ENCODE measurements at regions not wholly inside any gene's neighbourhood (a gene's known extent, or its start where the extent isn't known, plus 50 kb on each side); places are given as distances from the start of the nearest gene placed in this dataset.

DNA sequence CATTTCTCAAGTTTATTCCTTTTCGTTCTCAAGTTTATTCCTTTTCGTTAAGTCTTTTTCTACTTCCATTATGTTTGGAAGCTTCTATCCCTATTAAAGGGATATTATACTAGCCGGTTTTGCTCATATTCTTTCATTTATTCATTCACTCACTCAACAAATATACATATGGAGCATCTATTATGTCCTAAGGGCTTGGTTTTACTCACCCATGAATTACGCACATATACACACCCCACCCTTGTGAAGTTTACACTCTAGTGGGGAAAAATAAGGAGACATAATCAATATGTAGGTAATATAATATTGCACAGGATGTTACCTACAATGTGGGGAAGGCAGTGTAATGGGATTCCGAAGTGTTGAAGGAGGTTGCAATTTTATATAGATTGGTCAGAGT lies 90.5 kb downstream of the ACTL7B start:
- H3K4me3 ChIP-seq (ENCODE audit: low read depth, low read length), result no peak overlapping the region
- TF ChIP-seq, protein P1, sequence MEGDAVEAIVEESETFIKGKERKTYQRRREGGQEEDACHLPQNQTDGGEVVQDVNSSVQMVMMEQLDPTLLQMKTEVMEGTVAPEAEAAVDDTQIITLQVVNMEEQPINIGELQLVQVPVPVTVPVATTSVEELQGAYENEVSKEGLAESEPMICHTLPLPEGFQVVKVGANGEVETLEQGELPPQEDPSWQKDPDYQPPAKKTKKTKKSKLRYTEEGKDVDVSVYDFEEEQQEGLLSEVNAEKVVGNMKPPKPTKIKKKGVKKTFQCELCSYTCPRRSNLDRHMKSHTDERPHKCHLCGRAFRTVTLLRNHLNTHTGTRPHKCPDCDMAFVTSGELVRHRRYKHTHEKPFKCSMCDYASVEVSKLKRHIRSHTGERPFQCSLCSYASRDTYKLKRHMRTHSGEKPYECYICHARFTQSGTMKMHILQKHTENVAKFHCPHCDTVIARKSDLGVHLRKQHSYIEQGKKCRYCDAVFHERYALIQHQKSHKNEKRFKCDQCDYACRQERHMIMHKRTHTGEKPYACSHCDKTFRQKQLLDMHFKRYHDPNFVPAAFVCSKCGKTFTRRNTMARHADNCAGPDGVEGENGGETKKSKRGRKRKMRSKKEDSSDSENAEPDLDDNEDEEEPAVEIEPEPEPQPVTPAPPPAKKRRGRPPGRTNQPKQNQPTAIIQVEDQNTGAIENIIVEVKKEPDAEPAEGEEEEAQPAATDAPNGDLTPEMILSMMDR (IDR thresholded peaks at IDR 0.05; ENCODE audit: insufficient read depth, low read depth, low read length, missing control alignments), result no peak
- DNase-seq (ENCODE audit: low read depth), result no peak

DNA sequence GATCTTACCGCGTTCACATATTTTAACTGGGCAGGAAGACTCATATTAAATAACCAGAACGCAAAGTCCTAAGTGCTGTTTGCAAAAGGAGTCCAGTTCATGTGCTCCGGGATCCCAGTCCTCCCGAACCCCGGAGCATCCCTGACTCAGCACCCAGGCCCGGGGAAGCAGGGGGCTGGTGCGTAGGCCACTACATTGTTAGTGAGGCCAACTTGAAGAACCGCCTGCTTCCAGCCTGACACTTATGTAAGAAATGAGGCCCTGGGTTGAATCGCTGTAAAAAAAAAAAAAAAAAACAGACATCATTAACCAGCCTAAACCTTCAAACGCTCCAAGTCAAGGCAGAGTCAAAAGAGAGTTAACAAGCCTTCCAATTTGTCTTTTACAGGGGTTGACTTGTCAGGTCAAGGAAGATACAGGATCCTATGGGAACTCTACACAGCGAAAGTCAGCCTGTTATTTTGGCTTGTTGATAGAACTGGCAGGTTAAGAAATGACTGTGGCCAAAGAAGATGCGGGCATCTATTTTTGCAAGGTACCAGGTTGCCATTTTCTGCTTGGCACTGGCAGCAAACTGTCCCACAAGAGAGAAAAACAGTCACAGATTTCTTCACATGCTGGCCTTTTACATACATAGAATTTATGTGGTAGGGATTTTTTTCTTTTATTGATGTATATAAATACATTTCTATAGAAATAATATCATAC lies 93.3 kb downstream of the ACTL7B start:
- TF ChIP-seq, protein P1 (IDR thresholded peaks at IDR 0.05; ENCODE audit: insufficient read depth, low read depth, low read length, missing control alignments), result no peak
- H3K4me3 ChIP-seq (ENCODE audit: low read depth, low read length), result no peak overlapping the region
- no peak for DNase-seq (ENCODE audit: low read depth)

DNA sequence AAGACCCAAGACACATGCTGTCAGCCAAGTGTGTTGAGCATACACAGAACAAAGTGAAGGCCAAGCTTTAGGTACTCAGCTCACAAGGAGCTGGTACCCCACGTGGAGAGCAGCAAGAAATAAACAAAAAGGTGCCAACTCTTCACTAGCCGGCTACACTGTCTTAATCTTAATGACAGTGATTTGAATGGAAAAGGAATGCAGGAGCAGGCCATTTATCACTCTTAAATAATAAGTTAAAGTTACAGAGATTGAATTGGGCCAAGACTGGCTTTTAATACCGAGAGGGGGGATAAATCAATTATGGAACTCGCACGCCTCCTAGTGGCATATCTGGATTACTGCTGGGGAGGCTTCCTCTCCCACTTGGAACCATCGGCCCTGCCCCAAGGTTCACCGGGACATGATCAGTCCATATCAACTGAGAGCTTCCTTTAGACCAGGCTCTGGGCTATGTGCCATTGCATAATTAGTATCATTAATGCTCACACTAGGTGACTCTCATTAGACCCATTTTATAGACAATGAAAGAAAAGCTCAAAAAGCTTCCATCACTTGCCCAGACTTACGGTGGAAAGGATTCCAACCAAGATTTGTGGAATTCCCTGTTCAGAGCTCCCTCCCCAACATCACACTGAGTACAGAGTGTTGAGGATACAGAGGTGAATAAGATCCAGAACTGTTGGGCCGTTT lies 94.0 kb downstream of the ACTL7B start:
- peak; percentile 55 for DNase-seq (ENCODE audit: low read depth)
- TF ChIP-seq, protein P1 (IDR thresholded peaks at IDR 0.05; ENCODE audit: insufficient read depth, low read depth, low read length, missing control alignments), result peak; percentile 85
- H3K4me3 ChIP-seq (ENCODE audit: low read depth, low read length), result no peak overlapping the region

DNA sequence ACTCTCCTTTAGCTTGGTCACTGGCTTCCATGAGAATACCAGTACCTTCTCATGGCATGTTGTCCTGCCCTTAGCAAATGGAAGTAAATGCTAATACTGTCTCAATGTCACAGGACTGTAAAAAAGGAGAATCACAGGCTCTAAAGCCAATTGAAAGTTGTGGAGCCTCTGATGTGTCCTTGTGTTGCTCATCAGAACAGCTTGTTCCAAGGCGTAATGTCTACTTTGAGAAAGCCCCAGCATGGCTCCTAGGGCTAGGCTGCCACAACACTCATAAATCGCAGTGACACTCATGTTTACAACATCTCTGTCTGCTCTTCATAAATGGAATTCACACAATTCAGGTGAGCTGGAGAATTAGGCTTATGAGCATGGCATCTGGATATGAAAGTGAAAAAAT lies 94.9 kb downstream of the ACTL7B start:
- TF ChIP-seq, protein P1 (IDR thresholded peaks at IDR 0.05; ENCODE audit: insufficient read depth, low read depth, low read length, missing control alignments), result no peak
- H3K4me3 ChIP-seq (ENCODE audit: low read depth, low read length), result no peak overlapping the region
- no peak for DNase-seq (ENCODE audit: low read depth)

DNA sequence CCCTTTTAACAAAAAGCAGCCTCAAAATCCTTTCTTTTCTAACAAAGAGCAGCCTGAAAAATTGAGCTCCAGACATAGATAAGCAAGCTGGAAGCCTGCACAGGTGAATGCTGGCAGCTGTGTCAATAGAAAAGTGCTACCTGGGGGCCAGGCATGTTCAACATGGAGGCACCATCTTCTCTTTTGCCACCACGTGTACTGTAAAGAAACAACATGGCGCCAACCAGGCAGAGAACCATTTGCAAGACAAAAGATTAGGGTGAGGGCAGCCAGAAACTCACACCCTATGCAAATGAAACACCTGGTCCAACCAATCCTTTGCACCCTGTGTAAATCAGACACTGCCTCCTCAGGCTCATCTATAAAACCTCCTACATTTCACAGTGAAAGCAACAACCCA lies 96.0 kb downstream of the ACTL7B start:
- TF ChIP-seq, protein P1 (IDR thresholded peaks at IDR 0.05; ENCODE audit: insufficient read depth, low read depth, low read length, missing control alignments), result no peak
- DNase-seq (ENCODE audit: low read depth), result no peak

DNA sequence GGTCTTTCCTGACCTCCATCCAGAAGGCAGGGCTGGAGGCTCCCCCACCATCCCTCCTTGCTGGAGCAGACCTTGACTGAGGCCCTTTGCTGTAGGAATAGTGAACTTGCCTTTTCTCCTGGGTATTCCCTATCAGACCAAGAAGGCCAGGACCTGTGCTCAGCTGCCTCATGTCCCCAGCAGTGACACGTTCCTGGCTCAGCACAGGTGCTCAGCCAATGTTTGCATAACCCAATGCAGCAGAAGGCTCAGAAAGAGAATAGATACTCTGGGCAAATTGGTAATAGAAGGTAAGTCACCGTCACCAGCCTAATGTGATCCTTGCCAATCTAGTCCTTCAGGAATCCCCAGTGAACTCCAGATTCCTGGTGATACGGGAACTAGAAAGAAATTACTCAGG lies 96.4 kb downstream of the ACTL7B start:
- DNase-seq (ENCODE audit: low read depth), result no peak
- TF ChIP-seq, protein P1 (IDR thresholded peaks at IDR 0.05; ENCODE audit: insufficient read depth, low read depth, low read length, missing control alignments), result no peak
- no peak overlapping the region for H3K4me3 ChIP-seq (ENCODE audit: low read depth, low read length)

More for the DNA sequence above, 96.0 kb downstream of the ACTL7B start:
- no peak overlapping the region for H3K4me3 ChIP-seq (ENCODE audit: low read depth, low read length)
